Left ventricle myocardium superior (tissue), 1 donor: ENCODE measurements at regions not wholly inside any gene's neighbourhood (a gene's known extent, or its start where the extent isn't known, plus 50 kb on each side); places are given as distances from the start of the nearest gene placed in this dataset.
"Not testable (repeated sequence)": the region's sequence is repeated elsewhere in the genome, so short reads cannot be mapped to it uniquely, and the experiment has no call there.

Experiments
- ATAC-seq: fragments of 200-7000 bp; cut with Tn5 transposase; one replicate; pipeline ENCODE4 v1.9.1; 2020; ENCODE audit warnings: mild to moderate bottlenecking, moderate library complexity
- DNase-seq: peaks from one replicate; pipeline ENCODE4 v3.0.0-alpha.2; 2020
- intact Hi-C: fragments of 100-400 bp; cut with micrococcal nuclease; formaldehyde crosslinking; loops from one replicate; pipeline ENCODE4 v1.11.0; 2022
- donor health status: DM: no; HTN: yes; CAD: no; lungs with severe emphysema.

- DNase-seq (no peak), ATAC-seq (no peak)
- intact Hi-C loops: no loop called here
Observed at GRCh38 chr14:45998554-45998953, 653.0 kb downstream of the RPL10L start.

- DNase-seq: no peak
Observed at GRCh38 chr14:45990252-45990651, 661.3 kb downstream of the RPL10L start.

GRCh38 chr14:45976001-45976400 is 675.6 kb downstream of the RPL10L start:
- intact Hi-C loops: no loop called here
- DNase-seq (no peak), ATAC-seq (no peak)

More at GRCh38 chr14:45990252-45990651, 661.3 kb downstream of the RPL10L start:
- ATAC-seq: no peak
- intact Hi-C loops: no loop called here

DNA sequence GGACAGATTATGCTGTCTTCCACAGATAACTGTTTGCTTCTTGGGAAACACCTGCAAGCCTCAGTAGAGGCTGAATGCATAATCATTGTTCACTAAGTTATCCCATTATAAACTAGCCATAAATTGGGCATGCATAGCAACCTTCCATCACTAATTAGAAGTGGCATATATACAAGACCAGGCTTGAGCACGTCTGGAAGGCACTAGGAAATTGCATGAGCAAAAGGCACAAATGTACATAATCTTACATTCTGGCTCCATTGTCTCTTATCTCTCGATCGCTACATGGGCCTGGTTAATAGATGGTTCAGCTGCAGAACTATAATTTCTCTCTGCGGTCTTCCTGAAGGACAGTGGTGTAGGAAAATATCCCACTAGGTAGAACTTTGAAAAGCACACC is 679.2 kb downstream of the RPL10L start:
- no peak for ATAC-seq
- intact Hi-C loops: no loop called here
- no peak for DNase-seq

DNA sequence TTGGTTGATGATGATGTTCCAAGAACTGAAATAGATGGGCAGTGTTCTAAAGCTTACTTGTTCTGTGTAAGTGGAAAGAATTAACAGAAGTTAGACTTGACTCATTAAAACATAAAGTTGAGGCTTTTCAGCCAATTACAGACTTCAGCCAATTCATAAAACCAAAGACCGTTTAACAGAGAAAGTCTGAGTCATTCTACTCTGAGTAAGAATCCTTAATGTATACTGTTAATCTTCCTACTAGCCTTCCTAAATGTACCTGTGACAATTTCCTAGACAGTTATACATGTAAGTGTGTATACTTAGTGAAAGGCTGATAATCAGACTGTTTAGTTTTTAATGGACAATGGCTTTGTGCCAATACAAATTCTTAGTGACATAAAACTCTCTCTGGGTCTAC is 681.0 kb downstream of the RPL10L start:
- ATAC-seq (no peak), DNase-seq (no peak)
- intact Hi-C loops: no loop called here

- intact Hi-C loops: no loop called here
- ATAC-seq (no peak), DNase-seq (no peak)
Observed at GRCh38 chr14:45968037-45968436, 683.5 kb downstream of the RPL10L start.

- no peak for DNase-seq
- no peak for ATAC-seq
- intact Hi-C loops: no loop called here
Observed at GRCh38 chr14:45949479-45949878, 696.5 kb upstream of the MIS18BP1 start.

DNA sequence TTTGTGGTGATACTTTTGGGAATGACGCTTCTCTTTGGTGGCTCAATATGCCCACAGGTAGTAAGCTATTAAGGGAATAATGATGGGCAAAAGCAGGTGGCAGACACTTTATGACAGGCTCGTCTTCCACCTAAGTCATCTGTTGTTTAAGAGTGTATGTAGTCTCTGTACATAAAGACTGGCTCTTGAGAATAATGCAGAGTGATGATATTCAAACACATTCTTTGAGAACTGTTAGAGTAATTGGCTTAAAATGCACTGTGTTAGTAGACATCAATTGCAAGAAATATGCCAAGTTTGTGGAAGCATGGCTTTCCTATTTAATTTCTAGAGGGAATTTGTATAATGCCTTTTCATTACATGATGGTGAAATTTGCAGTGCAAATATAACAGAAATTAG is 694.8 kb upstream of the MIS18BP1 start:
- DNase-seq (no peak), ATAC-seq (no peak)
- intact Hi-C loops: no loop called here

DNA sequence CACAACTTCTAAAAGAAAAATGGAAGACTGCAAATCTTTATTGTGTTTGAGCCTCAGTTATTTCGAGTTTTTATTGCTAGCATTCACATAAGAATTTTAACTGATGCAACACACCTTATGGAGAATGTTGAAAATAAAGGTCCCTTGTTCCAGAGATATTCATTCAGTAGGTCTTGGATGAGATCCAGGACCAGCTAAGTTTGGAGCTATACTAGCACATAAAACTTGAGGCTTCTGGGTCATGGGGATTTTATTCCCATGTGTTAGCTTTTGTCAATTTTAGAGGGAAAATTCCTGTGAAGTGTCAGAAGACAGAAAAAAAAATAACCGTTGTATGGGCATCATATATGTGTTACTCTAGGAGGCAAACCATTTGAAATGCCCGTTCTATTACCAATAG is 693.2 kb upstream of the MIS18BP1 start:
- intact Hi-C loops: no loop called here
- DNase-seq (no peak), ATAC-seq (no peak)

- DNase-seq (no peak), ATAC-seq (no peak)
- intact Hi-C loops: no loop called here
Observed at GRCh38 chr14:45940318-45940717, 687.3 kb upstream of the MIS18BP1 start.

DNA sequence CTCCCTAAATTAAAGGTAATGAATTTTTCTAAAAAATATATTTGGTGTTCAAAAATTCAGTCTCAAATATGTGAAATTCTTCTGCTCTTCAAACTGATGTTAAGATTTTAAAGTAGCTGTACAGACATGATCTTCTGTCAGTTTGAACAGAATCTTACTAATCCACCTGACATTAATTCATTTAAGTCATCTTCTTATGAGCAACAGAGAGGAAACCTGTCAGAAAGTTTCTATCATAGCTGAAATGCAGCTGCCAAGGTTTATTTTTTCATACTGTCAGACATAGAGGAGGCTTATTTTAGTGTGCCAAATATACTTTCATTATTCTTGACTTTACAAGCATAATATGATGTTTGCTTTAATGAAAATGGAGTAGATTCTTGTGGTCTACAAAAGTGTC is 686.6 kb upstream of the MIS18BP1 start:
- ATAC-seq: no peak
- DNase-seq: no peak
- intact Hi-C loops: no loop called here

DNA sequence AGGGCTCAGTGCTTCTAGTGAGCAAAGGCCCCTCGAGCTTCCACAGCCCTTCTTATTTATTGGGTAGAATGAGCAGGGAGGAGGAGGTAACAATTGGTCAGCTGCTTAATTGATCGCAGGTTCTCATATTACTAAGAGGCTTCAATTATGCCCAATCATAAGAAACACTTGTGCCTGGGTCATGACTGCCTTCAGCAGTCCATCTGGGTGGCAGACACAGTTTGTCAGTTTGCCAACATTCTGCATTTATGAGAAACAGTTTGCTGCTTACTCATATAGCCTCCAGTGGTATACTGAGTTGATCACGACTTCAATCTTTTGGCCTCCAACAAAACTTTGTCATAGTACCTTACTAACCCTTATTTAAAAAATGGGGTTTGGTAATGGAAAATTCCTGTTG is 667.0 kb upstream of the MIS18BP1 start:
- intact Hi-C loops, ATAC-seq, DNase-seq: not testable (repeated sequence)

GRCh38 chr14:45916340-45916953 is 663.4 kb upstream of the MIS18BP1 start:
- DNase-seq (no peak), ATAC-seq (no peak)
- intact Hi-C loops: no loop called here

GRCh38 chr14:45907782-45908181 is 654.8 kb upstream of the MIS18BP1 start:
- intact Hi-C loops: no loop called here
- no peak for ATAC-seq
- no peak for DNase-seq

- DNase-seq: no peak
- no peak for ATAC-seq
- intact Hi-C loops: no loop called here
Observed at GRCh38 chr14:45906257-45906656, 653.3 kb upstream of the MIS18BP1 start.

DNA sequence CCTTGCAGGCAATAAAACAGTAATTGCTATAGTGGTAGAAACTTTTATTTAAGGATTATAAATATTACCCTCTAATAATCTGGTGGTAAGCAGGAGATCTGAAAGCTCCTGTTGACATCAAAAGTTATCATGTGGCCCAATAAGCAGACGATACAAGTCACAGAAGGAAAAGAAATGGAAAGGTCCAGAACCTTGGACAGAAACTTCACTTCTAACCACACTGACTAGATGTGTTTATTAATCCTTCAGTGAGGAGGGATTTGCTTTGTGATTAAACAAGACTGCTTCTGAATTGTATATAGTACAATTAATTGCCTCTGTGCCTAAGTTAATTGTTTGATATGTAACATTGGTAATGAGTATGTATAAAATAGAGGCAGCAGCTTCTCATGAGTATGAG is 652.7 kb upstream of the MIS18BP1 start:
- no peak for DNase-seq
- ATAC-seq: no peak
- intact Hi-C loops: no loop called here

GRCh38 chr14:45904314-45904713 is 651.3 kb upstream of the MIS18BP1 start:
- no peak for ATAC-seq
- no peak for DNase-seq
- intact Hi-C loops: no loop called here

GRCh38 chr14:45902241-45902640 is 649.2 kb upstream of the MIS18BP1 start:
- DNase-seq (no peak), ATAC-seq (no peak)
- intact Hi-C loops: no loop called here

DNA sequence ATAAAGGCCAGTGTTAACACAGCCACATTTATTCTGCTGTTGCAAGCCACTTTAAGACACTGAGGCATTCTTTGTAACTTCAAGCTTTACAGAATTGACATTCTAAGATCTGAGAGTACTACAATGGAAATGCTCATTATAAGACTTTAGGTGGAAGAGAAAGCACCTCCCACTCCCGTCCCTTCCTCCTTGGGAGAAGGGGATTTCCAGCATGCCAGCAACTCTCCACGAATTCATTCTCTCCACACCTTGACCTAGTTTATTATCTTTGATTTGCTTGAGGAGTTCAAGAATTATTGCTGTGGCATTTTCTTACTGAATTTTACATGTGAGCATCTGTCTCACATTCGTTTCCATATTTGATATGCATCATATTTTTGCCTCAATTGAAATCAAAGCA is 644.4 kb upstream of the MIS18BP1 start:
- intact Hi-C loops: no loop called here
- no peak for DNase-seq
- ATAC-seq: no peak

DNA sequence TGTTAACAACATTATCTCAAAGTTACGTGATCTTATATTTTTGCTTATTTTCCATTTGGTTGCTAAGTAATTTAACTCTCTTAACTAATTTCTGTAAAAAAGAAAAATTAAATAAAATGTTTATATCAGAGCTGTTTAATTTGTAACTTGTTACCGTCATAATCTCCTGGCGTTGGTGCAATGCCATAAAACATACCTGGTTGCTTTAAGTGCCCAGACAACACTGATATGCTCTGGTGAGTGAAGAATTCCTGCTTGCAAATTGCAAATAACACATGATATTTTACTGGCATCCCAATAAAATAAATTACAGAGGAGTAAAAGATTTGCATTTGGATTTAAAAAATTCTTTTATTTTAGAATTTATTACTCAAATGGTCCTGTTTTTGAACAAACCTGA is 640.1 kb upstream of the MIS18BP1 start:
- DNase-seq: no peak
- ATAC-seq: no peak
- intact Hi-C loops: no loop called here

- ATAC-seq: no peak
- intact Hi-C loops: no loop called here
- no peak for DNase-seq
Observed at GRCh38 chr14:45891417-45892080, 638.5 kb upstream of the MIS18BP1 start.
